A673 (cell line): ENCODE measurements at regions not wholly inside any gene's neighbourhood (a gene's known extent, or its start where the extent isn't known, plus 50 kb on each side); places are given as distances from the start of the nearest gene placed in this dataset.

Experiments used
- EZH2 ChIP-seq: fragments of 200-600 bp; sonication (generic); IDR thresholded peaks from 2 replicates; pipeline ENCODE4 v1.6.1; 2017; ENCODE audit warnings: borderline replicate concordance, low read depth, mild to moderate bottlenecking, mixed read lengths, antibody characterized with exemption, low read length; ENCODE audit not compliant: poor library complexity, severe bottlenecking
- TF ChIP-seq, protein P1 (sequence below): fragments of 300-800, 200-600 bp; sonication (generic); conservative IDR thresholded peaks from 2 replicates; pipeline ENCODE4 v1.5.1; 2017; ENCODE audit warnings: low read depth, mild to moderate bottlenecking, antibody characterized with exemption, low read length, moderate library complexity, mixed read lengths

GRCh38 chr2:66724241-66724640 is 289.3 kb downstream of the MEIS1 start:
- TF ChIP-seq, protein P1, sequence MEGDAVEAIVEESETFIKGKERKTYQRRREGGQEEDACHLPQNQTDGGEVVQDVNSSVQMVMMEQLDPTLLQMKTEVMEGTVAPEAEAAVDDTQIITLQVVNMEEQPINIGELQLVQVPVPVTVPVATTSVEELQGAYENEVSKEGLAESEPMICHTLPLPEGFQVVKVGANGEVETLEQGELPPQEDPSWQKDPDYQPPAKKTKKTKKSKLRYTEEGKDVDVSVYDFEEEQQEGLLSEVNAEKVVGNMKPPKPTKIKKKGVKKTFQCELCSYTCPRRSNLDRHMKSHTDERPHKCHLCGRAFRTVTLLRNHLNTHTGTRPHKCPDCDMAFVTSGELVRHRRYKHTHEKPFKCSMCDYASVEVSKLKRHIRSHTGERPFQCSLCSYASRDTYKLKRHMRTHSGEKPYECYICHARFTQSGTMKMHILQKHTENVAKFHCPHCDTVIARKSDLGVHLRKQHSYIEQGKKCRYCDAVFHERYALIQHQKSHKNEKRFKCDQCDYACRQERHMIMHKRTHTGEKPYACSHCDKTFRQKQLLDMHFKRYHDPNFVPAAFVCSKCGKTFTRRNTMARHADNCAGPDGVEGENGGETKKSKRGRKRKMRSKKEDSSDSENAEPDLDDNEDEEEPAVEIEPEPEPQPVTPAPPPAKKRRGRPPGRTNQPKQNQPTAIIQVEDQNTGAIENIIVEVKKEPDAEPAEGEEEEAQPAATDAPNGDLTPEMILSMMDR = no peak
- TF ChIP-seq EZH2 = no peak
